ENCODE measurements at regions not wholly inside any gene's neighbourhood (a gene's known extent, or its start where the extent isn't known, plus 50 kb on each side); places are given as distances from the start of the nearest gene placed in this dataset.

DNA sequence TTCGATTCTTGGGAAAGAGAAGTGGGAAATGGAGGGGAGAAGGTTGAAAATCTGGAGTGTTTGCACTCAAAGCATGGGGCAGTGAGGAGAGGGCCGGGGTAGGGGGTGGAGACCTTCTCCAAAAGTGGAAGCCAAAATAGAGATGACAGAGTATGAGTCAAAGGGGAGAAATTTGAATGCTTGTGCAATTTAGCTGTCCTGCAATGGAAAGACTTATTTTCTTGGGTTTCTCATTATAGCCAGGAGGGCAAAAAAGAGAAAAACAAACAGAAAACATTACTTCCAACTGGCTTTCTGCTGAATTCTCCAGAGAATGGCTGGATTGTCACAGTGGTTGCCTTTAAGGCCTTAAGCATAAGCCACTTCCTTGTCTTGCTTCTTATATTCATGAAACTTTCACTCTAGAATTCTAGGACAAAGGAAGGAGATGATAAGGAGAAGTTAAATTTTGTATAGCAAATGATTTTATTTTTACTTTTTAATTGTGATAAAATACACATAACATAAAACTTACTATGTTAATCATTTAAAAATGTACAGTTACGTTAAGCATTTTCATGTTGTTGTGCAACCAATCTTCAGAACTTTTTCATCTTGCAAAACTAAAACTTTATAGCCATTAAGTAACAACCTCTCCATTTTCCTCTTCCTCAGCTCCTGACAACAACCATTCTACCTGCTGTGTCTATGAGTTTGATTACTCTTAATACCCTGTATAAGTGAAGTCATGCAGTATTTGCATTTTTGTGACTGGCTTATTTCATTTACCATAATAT lies 100.2 kb downstream of the GPR85 start:
- Mint-ChIP-seq H3K27me3 (ENCODE audit: low read depth) (no peaks in the 10 kb centered on the region; the same call in 1 of the 2 replicates), H3K4me3 (no peak overlapping the region), H3K27ac (no peak overlapping the region), H3K9me3 (no peaks in the 10 kb centered on the region), H3K4me1 (peaks cover 2 to 8% of the 10 kb centered on the region in 2 experiments; a peak in 2 of 4 replicates), H3K36me3 (ENCODE audit: insufficient read depth in 1 of 3, low read depth in 3 of 3) (no peaks in the 10 kb centered on the region)
- Histone ChIP-seq H3K27me3 (ENCODE audit: insufficient read depth, low read length) (no peaks in the 10 kb centered on the region), H2BK5ac (ENCODE audit: insufficient read length, low read length) (no peak overlapping the region), H3T11ph (ENCODE audit: low read length) (no peak overlapping the region), H2BK15ac (ENCODE audit: low read depth, low read length) (no peak overlapping the region), H3K18ac (ENCODE audit: insufficient read length, low read depth, low read length) (no peak overlapping the region), H3K9me3 (ENCODE audit: control insufficient read depth, low read depth, low read length) (no peaks in the 10 kb centered on the region), H2BK12ac (ENCODE audit: insufficient read length, low read depth, low read length) (no peak overlapping the region), H4K5ac (ENCODE audit: insufficient read length, low read depth, low read length) (no peak overlapping the region), H3K23ac (ENCODE audit: insufficient read length, low read depth, low read length) (no peak overlapping the region), H4K91ac (ENCODE audit: insufficient read length, low read depth, low read length) (no peak overlapping the region), H4K20me1 (ENCODE audit: control insufficient read depth, insufficient read depth, insufficient read length) (no peaks in the 10 kb centered on the region), H3K4ac (ENCODE audit: low read depth, low read length) (no peak overlapping the region), H3K79me2 (ENCODE audit: insufficient read depth, low read length) (no peaks in the 10 kb centered on the region), H2AK5ac (ENCODE audit: insufficient read length, low read length) (no peak overlapping the region), H2AFZ (ENCODE audit: low read length) (no peak overlapping the region), H3K4me2 (ENCODE audit: insufficient read depth, insufficient read length, low read length) (no peak overlapping the region), H4K8ac (replicated peaks; ENCODE audit: insufficient read length, low read depth, low read length) (no peak overlapping the region), H3K79me1 (ENCODE audit: insufficient read depth, low read depth, low read length, poor library complexity, severe bottlenecking) (no peaks in the 10 kb centered on the region), H2BK120ac (ENCODE audit: low read depth, low read length, poor library complexity, severe bottlenecking) (no peak overlapping the region), H3K4me1 (ENCODE audit: insufficient read depth, low read length) (no peaks in the 10 kb centered on the region), H3K14ac (ENCODE audit: insufficient read depth, low read length) (no peak overlapping the region), H3K23me2 (ENCODE audit: insufficient read length, low read depth, low read length, poor library complexity, severe bottlenecking) (no peaks in the 10 kb centered on the region), H3K27ac (ENCODE audit: insufficient read length, low read depth, low read length) (no peak overlapping the region), H3K56ac (ENCODE audit: insufficient read length, low read depth, low read length) (no peak overlapping the region), H2BK20ac (ENCODE audit: low read depth, low read length, poor library complexity, severe bottlenecking) (no peak overlapping the region), H3K9ac (ENCODE audit: extremely low read depth, insufficient read length, low read length) (no peak overlapping the region)
- no peak for TF ChIP-seq CTCF (conservative IDR thresholded peaks at IDR 0.05)
- no peak for DNase-seq
- no CpG with 5 or more reads among the region's 3 CpGs for WGBS (ENCODE audit: extremely low coverage, insufficient read length, low lambda C conversion rate)
